WTC11 (cell line): ENCODE measurements at regions not wholly inside any gene's neighbourhood (a gene's known extent, or its start where the extent isn't known, plus 50 kb on each side); places are given as distances from the start of the nearest gene placed in this dataset.

Source experiments
- ATAC-seq: fragments of 200-7000 bp; cut with Tn5 transposase; 2 replicates; pipeline ENCODE4 v1.10.0; 2021; ENCODE audit warnings: mild to moderate bottlenecking, moderate library complexity
- CTCF ChIA-PET: fragments of 300-600 bp; sonication (Branson Sonifier 250); formaldehyde crosslinking; loops from one replicate; lab custom pipeline; 2021; ENCODE audit warnings: antibody characterized with exemption; lab: Charles Lee
- POLR2A ChIA-PET: fragments of 350-600 bp; sonication (Branson Sonifier 250); formaldehyde crosslinking; loops from one replicate; lab custom pipeline; 2021; ENCODE audit warnings: antibody characterized with exemption; lab: Charles Lee
- DNase-seq: peaks from one replicate; pipeline ENCODE4 v3.0.0; 2021; ENCODE audit warnings: low spot score
- H3K27ac Mint-ChIP-seq: 2 replicates; pipeline ENCODE4 v1.8.0; 2021; ENCODE audit warnings: mixed read lengths
- H3K27me3 Mint-ChIP-seq: 2 replicates; pipeline ENCODE4 v1.8.0; 2021; ENCODE audit warnings: low read depth, mild to moderate bottlenecking, moderate library complexity, mixed read lengths
- H3K36me3 Mint-ChIP-seq: 2 replicates; pipeline ENCODE4 v1.8.0; 2021; ENCODE audit warnings: mixed read lengths
- H3K4me1 Mint-ChIP-seq: 2 replicates; pipeline ENCODE4 v1.8.0; 2022; ENCODE audit warnings: mixed read lengths
- H3K4me3 Mint-ChIP-seq: 2 replicates; pipeline ENCODE4 v1.8.0; 2021; ENCODE audit warnings: mild to moderate bottlenecking, moderate library complexity, mixed read lengths
- H3K9me3 Mint-ChIP-seq: 2 replicates; pipeline ENCODE4 v1.8.0; 2021; ENCODE audit warnings: mixed read lengths
- EMX1 ChIP-seq: fragments of 250-450 bp; sonication (Bioruptor Pico); IDR thresholded peaks from 2 replicates; pipeline ENCODE4 v1.8.0; 2021; ENCODE audit warnings: mild to moderate bottlenecking
- FOXJ3 ChIP-seq: sonication (generic); formaldehyde crosslinking; IDR thresholded peaks from 2 replicates; pipeline ENCODE4 v1.9.0; 2021; ENCODE audit warnings: missing genetic modification reagents, mild to moderate bottlenecking, borderline replicate concordance
- NFE2L1 ChIP-seq: sonication (generic); formaldehyde crosslinking; IDR thresholded peaks from 2 replicates; pipeline ENCODE4 v1.8.1; 2023; ENCODE audit warnings: missing genetic modification reagents
- PRRX2 ChIP-seq: fragments of 250-450 bp; sonication (Bioruptor Pico); IDR thresholded peaks from 2 replicates; pipeline ENCODE4 v1.8.0; 2021; ENCODE audit warnings: mild to moderate bottlenecking
- TEAD4 ChIP-seq: sonication (generic); formaldehyde crosslinking; IDR thresholded peaks from 2 replicates; pipeline ENCODE4 v1.8.0; 2022; ENCODE audit warnings: mild to moderate bottlenecking, missing genetic modification reagents
- ZBTB21 ChIP-seq: sonication (generic); formaldehyde crosslinking; IDR thresholded peaks from 2 replicates; pipeline ENCODE4 v1.8.1; 2023; ENCODE audit warnings: mild to moderate bottlenecking, missing genetic modification reagents, borderline replicate concordance
- ZNF121 ChIP-seq: sonication (generic); formaldehyde crosslinking; IDR thresholded peaks from 2 replicates; pipeline ENCODE4 v1.8.0; 2023; ENCODE audit warnings: missing genetic modification reagents
- ZNF263 ChIP-seq: sonication (generic); formaldehyde crosslinking; IDR thresholded peaks from 2 replicates; pipeline ENCODE4 v1.8.1; 2022; ENCODE audit warnings: low read depth, mild to moderate bottlenecking, moderate library complexity, missing genetic modification reagents
- TF ChIP-seq, protein P1 (sequence below): sonication (generic); formaldehyde crosslinking; IDR thresholded peaks from 2 replicates; pipeline ENCODE4 v1.8.0; 2022; ENCODE audit warnings: mild to moderate bottlenecking, missing genetic modification reagents
- TF ChIP-seq, protein P2 (sequence below): sonication (generic); formaldehyde crosslinking; IDR thresholded peaks from 2 replicates; pipeline ENCODE4 v1.8.0; 2022; ENCODE audit warnings: mild to moderate bottlenecking, missing genetic modification reagents
- TF ChIP-seq, protein P3 (sequence below): sonication (generic); formaldehyde crosslinking; IDR thresholded peaks from 2 replicates; pipeline ENCODE4 v1.8.1; 2022; ENCODE audit warnings: mild to moderate bottlenecking, missing genetic modification reagents, moderate library complexity, borderline replicate concordance
- TF ChIP-seq, protein P4 (sequence below): fragments of 250-450 bp; sonication (Bioruptor Pico); IDR thresholded peaks from 2 replicates; pipeline ENCODE4 v1.8.0; 2021; ENCODE audit warnings: mild to moderate bottlenecking
- TF ChIP-seq, protein P5 (sequence below): fragments of 250-450 bp; sonication (Bioruptor Pico); conservative IDR thresholded peaks from 2 replicates; pipeline ENCODE4 v1.9.0; 2021; ENCODE audit warnings: mild to moderate bottlenecking
- TF ChIP-seq, protein P6 (sequence below): sonication (generic); formaldehyde crosslinking; IDR thresholded peaks from 2 replicates; pipeline ENCODE4 v1.8.1; 2023; ENCODE audit warnings: mild to moderate bottlenecking, missing genetic modification reagents, borderline replicate concordance
- TF ChIP-seq, protein P7 (sequence below): sonication (generic); formaldehyde crosslinking; conservative IDR thresholded peaks from 2 replicates; pipeline ENCODE4 v1.8.1; 2022; ENCODE audit warnings: mild to moderate bottlenecking, missing genetic modification reagents

DNA sequence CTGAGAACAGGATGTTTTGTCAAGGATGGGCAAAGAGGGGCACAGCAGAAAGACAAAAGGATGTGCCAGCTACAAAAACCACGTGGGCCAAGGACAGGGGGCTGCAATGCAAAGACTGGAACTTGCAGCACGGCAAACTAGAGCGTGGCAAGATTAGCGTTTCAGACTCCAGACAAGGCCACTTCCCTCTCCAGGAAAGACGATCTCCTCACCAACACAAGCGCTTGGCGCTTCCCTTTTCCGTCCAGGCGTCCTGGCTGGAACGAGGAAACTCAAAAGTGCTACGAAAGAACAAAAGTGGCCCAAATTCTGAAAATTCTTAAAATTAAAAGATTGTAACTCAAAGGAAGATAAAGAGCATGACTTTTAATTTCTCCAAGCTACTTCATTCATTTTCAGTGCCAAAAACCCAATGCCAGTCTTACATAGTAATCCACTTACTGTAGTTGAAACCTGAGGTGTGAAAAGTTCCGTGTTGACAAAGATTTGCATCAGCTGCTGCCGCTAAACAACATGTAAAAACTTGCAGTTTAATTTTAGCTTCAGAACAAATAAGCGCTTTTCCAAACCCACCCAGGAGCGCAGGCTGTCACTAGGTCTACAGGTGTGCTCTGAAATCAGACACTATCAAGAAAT lies 207.1 kb upstream of the RREB1 start:
- TF ChIP-seq, protein P1, sequence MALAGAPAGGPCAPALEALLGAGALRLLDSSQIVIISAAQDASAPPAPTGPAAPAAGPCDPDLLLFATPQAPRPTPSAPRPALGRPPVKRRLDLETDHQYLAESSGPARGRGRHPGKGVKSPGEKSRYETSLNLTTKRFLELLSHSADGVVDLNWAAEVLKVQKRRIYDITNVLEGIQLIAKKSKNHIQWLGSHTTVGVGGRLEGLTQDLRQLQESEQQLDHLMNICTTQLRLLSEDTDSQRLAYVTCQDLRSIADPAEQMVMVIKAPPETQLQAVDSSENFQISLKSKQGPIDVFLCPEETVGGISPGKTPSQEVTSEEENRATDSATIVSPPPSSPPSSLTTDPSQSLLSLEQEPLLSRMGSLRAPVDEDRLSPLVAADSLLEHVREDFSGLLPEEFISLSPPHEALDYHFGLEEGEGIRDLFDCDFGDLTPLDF, result no peak
- no peak for TF ChIP-seq EMX1
- TF ChIP-seq, protein P2, sequence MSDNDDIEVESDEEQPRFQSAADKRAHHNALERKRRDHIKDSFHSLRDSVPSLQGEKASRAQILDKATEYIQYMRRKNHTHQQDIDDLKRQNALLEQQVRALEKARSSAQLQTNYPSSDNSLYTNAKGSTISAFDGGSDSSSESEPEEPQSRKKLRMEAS (CRISPR knock-in tag), result no peak
- TF ChIP-seq, protein P3, sequence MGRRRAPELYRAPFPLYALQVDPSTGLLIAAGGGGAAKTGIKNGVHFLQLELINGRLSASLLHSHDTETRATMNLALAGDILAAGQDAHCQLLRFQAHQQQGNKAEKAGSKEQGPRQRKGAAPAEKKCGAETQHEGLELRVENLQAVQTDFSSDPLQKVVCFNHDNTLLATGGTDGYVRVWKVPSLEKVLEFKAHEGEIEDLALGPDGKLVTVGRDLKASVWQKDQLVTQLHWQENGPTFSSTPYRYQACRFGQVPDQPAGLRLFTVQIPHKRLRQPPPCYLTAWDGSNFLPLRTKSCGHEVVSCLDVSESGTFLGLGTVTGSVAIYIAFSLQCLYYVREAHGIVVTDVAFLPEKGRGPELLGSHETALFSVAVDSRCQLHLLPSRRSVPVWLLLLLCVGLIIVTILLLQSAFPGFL, result no peak
- TF ChIP-seq FOXJ3 (CRISPR knock-in tag), result no peak
- TF ChIP-seq, all 79 proteins: peak for 0
- Mint-ChIP-seq H3K4me3 (no peak overlapping the region), H3K27ac (no peak overlapping the region), H3K4me1 (peaks cover 17% of the 10 kb centered on the region), H3K9me3 (peaks cover 4% of the 10 kb centered on the region), H3K27me3 (no peaks in the 10 kb centered on the region), H3K36me3 (no peaks in the 10 kb centered on the region)
- CTCF ChIA-PET, result interaction anchor here (0.7 to 0.8 kb wide), 2 partner anchors 375 to 642 kb away, joined by 3 read pairs; no protein-coding TSS in a partner anchor
- POLR2A ChIA-PET, result no interaction called here
- ATAC-seq (no peak), DNase-seq (no peak)

DNA sequence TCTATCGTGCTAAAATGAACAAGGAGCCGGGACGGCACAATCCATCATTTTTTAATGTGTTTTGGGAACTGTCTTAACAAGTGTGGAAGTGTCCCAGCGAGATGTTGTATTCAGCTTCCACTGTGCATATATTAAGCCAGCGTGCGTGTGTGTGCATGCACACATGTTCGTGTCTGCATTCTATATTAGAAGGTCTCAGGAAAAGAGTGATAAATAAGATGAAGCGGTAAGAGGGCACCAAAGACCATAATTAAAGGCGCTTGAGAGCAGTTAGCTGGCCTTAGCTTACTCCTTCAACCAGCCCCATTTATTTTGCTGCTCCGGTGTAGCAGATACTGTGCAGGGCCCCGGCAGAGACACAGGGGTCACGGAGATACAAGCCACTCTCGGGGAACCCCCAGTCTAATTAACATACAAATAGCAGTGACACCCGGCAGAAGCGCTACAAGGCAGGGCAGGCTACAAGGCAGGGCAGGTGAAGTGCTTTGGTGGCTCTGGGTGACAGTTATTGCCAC lies 206.5 kb upstream of the RREB1 start:
- no peaks in the 10 kb centered on the region for H3K9me3 Mint-ChIP-seq
- no peaks in the 10 kb centered on the region for H3K36me3 Mint-ChIP-seq
- no peak overlapping the region for H3K27ac Mint-ChIP-seq
- no peaks in the 10 kb centered on the region for H3K27me3 Mint-ChIP-seq
- no peak overlapping the region for H3K4me3 Mint-ChIP-seq
- DNase-seq, result no peak
- H3K4me1 Mint-ChIP-seq, result peaks cover 17% of the 10 kb centered on the region
- ChIA-PET POLR2A (no interaction called here), CTCF (interaction anchor here (0.8 to 1.1 kb wide), 2 partner anchors 205 to 641 kb away, joined by 3 read pairs; no protein-coding TSS in a partner anchor)
- ATAC-seq, result peak; percentile 57; the same call in 1 of the 2 replicates
- TF ChIP-seq, protein P4, sequence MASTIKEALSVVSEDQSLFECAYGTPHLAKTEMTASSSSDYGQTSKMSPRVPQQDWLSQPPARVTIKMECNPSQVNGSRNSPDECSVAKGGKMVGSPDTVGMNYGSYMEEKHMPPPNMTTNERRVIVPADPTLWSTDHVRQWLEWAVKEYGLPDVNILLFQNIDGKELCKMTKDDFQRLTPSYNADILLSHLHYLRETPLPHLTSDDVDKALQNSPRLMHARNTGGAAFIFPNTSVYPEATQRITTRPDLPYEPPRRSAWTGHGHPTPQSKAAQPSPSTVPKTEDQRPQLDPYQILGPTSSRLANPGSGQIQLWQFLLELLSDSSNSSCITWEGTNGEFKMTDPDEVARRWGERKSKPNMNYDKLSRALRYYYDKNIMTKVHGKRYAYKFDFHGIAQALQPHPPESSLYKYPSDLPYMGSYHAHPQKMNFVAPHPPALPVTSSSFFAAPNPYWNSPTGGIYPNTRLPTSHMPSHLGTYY (CRISPR knock-in tag), result no peak

DNA sequence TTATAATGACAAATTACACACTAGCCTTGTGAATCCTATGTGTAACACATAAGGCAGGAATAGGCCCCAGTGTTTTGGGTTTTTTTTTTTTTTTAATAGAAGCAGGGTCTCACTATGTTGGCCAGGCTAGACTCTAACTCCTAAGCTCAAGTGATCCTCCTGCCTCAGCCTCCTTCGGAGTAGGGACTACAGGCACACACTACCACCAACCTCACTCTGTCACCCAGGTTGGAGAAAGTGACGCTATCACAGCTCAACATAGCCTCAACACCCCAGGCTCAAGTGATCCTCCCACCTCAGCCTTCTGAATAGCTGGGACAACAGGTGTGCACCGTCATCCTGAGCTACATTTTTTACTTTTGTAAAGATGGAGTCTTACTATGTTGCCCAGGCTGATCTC lies 205.8 kb upstream of the RREB1 start:
- no peaks in the 10 kb centered on the region for H3K27me3 Mint-ChIP-seq
- TF ChIP-seq ZNF121 (CRISPR knock-in tag), result peak; percentile 78
- no peak for TF ChIP-seq NFE2L1 (CRISPR knock-in tag)
- no peak for TF ChIP-seq PRRX2 (CRISPR knock-in tag)
- TF ChIP-seq ZBTB21 (CRISPR knock-in tag), result no peak
- TF ChIP-seq, all 79 proteins: peak for 1
- Mint-ChIP-seq H3K4me3 (no peak overlapping the region), H3K27ac (no peak overlapping the region), H3K4me1 (peaks cover 17% of the 10 kb centered on the region), H3K36me3 (no peaks in the 10 kb centered on the region), H3K9me3 (no peaks in the 10 kb centered on the region)
- CTCF ChIA-PET, result interaction anchor here (1.1 kb wide), 1 partner anchor 205 kb away, joined by 3 read pairs; no protein-coding TSS in a partner anchor
- POLR2A ChIA-PET, result interaction anchor here (0.6 kb wide), 1 partner anchor 16 kb away, joined by 10 read pairs; no protein-coding TSS in a partner anchor
- ATAC-seq (no peak), DNase-seq (no peak)

DNA sequence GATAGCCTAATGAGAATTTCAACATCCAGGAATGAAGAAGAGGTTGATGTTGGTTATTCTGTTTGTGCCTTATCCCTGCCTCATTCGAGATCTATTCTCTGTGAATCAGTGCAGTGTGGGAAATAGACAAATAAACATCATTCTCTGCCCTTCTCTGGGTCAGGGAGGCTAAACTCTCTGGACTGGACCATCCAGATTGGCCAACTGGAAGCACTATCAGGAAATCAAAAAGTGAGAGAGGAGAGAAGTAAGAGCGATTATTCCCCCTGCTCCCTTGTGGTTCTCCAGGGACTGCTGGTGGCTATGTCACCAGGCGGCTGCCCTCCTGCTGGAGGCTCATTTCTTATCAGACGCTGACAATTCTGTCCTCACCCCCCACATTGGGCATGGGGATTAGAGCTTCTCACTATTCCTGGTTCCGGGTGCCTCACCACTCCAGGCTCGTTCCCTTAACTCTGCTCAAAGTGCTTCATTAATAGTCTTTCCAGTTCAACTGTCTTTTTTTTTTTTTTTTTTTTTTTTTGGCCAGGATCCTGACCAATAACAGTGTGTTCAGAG lies 201.7 kb upstream of the RREB1 start:
- ATAC-seq, result no peak
- no peak for DNase-seq
- peaks cover 7% of the 10 kb centered on the region for H3K4me1 Mint-ChIP-seq
- H3K27ac Mint-ChIP-seq, result no peak overlapping the region
- no peaks in the 10 kb centered on the region for H3K27me3 Mint-ChIP-seq
- H3K9me3 Mint-ChIP-seq, result no peaks in the 10 kb centered on the region
- no peaks in the 10 kb centered on the region for H3K36me3 Mint-ChIP-seq
- CTCF ChIA-PET, result no interaction called here
- POLR2A ChIA-PET, result no interaction called here
- no peak overlapping the region for H3K4me3 Mint-ChIP-seq
- TF ChIP-seq, protein P5, sequence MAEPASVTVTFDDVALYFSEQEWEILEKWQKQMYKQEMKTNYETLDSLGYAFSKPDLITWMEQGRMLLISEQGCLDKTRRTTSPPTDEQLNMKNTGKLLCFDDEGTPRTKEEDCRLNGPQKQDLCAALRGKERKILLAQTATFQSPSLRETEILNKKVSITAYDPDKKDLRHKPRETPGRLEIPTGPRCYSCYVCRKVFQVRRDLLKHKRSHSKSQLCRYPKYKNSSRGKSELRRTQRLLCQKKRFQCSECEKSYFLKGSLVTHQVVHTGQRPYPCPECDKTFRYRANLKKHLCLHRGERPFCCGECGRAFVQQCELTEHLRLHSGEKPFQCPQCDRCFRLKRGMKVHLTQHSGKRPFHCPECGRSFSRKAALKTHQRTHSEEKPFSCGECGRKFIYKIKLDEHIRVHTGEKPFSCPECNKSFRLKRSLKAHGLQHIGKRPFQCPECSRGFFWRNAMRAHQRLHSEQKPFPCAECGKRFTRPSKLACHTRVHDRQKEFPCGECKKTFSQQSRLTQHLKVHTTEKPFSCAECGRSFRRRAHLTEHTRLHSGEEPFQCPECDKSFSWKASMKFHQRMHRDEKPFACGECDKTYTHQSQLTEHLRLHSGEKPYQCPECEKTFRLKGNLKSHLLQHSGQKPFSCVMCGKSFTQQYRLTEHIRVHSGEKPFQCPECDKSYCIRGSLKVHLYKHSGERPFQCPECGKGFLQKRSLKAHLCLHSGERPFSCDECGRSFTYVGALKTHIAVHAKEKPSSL (CRISPR knock-in tag), result no peak
- TF ChIP-seq, protein P6, sequence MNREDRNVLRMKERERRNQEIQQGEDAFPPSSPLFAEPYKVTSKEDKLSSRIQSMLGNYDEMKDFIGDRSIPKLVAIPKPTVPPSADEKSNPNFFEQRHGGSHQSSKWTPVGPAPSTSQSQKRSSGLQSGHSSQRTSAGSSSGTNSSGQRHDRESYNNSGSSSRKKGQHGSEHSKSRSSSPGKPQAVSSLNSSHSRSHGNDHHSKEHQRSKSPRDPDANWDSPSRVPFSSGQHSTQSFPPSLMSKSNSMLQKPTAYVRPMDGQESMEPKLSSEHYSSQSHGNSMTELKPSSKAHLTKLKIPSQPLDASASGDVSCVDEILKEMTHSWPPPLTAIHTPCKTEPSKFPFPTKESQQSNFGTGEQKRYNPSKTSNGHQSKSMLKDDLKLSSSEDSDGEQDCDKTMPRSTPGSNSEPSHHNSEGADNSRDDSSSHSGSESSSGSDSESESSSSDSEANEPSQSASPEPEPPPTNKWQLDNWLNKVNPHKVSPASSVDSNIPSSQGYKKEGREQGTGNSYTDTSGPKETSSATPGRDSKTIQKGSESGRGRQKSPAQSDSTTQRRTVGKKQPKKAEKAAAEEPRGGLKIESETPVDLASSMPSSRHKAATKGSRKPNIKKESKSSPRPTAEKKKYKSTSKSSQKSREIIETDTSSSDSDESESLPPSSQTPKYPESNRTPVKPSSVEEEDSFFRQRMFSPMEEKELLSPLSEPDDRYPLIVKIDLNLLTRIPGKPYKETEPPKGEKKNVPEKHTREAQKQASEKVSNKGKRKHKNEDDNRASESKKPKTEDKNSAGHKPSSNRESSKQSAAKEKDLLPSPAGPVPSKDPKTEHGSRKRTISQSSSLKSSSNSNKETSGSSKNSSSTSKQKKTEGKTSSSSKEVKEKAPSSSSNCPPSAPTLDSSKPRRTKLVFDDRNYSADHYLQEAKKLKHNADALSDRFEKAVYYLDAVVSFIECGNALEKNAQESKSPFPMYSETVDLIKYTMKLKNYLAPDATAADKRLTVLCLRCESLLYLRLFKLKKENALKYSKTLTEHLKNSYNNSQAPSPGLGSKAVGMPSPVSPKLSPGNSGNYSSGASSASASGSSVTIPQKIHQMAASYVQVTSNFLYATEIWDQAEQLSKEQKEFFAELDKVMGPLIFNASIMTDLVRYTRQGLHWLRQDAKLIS, result no peak
- TF ChIP-seq ZNF263 (CRISPR knock-in tag) (no peak), TEAD4 (CRISPR knock-in tag) (no peak)
- TF ChIP-seq, protein P7, sequence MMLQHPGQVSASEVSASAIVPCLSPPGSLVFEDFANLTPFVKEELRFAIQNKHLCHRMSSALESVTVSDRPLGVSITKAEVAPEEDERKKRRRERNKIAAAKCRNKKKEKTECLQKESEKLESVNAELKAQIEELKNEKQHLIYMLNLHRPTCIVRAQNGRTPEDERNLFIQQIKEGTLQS (CRISPR knock-in tag), result no peak
